ENCODE measurements at regions not wholly inside any gene's neighbourhood (a gene's known extent, or its start where the extent isn't known, plus 50 kb on each side); places are given as distances from the start of the nearest gene placed in this dataset.

DNA sequence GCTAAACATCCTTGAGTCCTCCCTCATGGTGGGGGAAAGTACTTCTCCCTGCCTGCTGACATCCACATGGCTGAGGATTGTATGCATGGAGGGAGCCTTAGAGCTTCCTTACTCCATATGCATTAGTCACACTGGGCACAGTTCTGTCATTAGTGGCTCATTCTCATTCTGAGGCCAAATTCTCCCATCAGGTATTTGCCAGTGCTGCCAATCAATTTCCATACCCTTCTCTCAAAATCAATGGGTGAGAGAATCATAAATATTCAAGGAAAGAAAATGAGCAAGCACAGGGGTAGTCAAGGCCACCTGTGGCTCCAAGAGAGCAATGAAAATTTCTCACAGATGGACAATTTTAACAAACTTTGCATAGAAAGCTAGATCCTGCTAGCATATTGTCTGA lies 422.6 kb upstream of the SETBP1 start:
- no peak for DNase-seq

DNA sequence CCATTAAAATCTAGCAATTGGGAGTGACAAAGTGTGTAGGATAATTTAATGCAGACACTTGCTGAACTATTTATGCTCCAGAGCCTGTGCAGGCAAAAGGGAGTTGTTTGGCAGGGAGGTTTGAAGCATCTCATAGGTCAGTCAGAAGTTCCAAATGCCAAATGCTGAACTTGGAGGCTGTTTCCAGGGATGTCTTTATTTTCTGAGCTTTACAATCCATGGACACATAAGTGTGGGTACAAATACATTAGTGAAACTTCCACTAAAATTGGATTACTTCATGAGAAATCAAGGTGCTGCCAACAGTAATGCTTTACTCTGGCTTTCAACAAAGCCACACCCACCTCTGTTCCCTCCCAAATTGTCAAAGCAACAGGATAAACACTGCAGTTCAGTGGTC lies 422.1 kb upstream of the SETBP1 start:
- DNase-seq: no peak

DNA sequence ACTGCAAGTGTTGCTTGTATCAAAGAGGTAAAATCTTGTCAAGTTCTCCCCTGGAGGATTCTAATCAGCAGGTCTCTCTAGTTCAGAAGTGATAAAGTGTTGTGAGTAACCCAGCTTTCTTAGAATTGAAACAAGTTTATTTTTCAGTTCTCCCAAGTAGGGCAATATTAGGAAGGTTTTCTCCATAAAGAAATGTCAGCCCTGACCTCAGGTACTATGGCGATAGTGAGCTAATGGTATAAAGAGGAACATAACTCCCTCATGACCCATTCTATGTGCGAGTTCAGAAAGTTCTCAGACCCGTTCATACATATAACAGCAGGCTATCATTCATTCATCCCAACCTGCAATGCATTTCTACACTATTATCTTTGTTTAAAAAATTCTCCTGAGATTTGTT lies 421.1 kb upstream of the SETBP1 start:
- no peak for DNase-seq

DNA sequence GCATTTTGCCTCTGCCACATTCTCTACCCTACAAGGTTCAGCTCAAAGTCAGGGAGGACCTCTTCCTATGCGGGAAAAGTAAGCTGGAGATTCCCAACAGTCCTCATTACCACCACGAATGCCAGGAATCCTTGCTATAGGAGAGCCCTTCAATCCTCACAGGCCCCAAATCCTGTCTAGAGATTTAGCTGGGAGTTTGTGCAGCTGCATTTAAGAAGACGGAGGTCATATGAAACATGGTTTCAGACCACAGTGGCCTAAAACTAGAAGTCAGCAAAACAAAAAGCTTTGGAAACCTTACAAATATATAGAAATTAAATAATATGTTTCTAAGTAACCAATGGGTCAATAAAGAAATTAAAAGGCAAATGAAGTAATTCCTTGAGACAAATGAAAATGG lies 415.3 kb upstream of the SETBP1 start:
- DNase-seq: no peak

DNA sequence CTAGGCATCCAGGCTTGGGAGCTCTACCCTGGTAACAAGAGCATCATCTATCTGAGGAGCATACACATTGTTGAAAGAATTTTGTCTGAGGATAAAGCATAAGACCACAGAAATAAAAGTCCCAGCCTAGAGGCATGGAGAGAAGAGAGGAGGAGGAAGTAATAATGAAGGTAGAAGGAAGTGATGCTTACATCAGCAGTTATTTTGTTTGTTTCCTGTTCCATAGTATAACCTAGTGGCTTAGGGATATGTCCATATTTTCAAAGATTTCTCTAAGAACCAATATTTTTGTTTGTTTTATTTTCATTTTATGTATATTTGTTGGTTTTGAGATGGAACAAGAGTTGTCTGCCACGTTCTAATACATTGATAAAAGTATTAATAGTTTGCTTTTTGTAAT lies 407.4 kb upstream of the SETBP1 start:
- no peak for DNase-seq

DNA sequence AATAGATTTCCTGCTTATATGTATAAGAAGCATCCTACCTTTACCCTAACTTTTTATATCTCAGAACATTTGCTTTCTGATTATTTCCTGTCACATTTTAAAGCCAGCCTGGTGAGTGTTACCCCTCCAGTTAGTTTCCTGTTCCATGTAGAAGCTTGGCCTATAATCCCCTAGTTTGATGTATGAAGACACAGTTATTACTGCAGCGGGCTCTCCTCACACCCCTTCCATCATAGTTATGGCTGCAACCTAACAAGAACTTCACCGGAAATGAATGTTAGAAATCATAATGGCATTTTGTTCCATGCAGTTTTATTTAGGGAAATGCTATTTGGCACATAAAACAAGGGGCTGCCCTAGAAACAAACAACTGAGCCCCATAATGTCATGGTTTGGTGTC lies 400.2 kb upstream of the SETBP1 start:
- no peak for DNase-seq

DNA sequence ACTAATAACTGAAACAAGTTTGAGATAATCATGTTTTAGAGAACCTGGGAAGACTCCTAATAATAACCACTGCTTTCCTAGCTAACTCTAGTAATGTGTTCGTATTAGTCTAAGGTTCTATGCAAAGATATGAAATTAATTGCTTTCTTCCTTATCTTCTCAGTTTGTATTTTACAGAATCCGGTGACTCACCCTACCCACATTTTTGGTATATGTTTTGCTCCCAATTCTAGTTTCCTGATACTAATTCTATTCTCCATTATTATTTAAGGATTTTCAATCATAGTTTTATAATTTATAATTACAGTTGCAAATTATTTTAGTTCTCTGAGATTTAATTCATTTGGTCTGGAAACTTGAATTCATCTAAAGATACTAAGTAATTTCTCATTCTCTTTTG lies 394.6 kb upstream of the SETBP1 start:
- no peak for DNase-seq

DNA sequence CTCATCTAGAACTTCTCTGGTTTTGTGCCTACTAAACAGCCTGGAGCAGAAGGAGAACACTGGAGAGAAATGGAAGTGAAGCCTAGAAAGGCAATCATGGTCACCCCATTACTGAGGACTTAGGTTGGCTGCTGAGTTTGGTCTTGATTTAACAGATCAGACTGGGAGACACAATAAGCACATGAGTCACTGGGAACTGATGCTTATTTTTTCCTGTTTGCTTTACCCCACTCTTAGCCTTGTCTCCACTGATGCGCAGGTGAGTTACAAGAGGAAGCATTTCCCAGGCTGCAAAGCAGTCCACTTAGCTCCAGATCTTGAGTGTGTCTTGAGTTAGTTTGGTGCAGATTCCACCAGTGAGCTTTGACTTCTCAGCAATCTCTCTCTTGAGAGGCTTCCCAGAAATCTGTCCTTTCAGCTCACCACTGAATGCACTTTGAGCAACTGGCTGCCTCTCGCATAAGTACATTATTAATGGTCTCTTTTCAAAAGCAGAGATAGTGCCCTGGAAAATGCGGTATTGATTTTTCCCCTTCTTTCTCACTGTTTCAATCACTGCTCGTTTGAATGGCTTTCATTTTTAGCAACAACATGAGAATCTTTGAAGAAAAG lies 390.2 kb upstream of the SETBP1 start:
- DNase-seq: no peak

DNA sequence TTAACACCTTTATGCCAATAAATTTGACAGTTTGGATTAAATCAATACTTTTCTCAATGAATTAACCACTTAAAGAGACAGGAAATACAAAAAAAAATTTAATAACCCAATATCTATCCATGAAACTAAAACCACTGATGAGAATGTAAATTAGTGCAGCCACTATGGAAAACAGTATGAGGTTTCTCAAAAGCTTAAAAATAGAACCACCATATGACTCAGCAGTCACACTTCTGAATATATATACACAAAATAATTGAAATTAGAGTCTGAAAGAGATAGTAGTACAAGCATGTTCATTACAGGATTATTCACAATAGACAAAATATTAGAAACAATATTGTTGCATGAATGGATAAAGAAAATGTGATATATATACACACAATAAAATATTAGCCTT lies 382.1 kb upstream of the SETBP1 start:
- DNase-seq: no peak

DNA sequence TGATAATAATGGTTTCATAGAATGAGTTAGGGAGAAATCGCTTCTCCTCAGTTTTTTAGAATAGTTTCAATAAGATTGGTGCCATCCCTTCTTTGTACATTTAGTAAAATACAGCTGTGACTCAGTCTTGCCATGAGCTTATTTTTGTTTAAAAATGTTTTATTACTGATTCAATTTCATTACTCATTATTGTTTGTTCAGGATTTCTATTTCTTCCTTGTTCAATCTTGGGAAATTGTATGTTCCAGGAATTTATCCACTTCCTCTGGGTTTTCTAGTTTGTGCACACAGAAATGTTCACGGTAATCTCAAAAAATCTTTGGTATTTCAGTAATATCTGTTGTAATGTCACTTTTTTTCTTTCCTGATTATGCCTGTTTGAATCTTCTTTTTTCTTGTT lies 371.5 kb upstream of the SETBP1 start:
- DNase-seq: no peak

DNA sequence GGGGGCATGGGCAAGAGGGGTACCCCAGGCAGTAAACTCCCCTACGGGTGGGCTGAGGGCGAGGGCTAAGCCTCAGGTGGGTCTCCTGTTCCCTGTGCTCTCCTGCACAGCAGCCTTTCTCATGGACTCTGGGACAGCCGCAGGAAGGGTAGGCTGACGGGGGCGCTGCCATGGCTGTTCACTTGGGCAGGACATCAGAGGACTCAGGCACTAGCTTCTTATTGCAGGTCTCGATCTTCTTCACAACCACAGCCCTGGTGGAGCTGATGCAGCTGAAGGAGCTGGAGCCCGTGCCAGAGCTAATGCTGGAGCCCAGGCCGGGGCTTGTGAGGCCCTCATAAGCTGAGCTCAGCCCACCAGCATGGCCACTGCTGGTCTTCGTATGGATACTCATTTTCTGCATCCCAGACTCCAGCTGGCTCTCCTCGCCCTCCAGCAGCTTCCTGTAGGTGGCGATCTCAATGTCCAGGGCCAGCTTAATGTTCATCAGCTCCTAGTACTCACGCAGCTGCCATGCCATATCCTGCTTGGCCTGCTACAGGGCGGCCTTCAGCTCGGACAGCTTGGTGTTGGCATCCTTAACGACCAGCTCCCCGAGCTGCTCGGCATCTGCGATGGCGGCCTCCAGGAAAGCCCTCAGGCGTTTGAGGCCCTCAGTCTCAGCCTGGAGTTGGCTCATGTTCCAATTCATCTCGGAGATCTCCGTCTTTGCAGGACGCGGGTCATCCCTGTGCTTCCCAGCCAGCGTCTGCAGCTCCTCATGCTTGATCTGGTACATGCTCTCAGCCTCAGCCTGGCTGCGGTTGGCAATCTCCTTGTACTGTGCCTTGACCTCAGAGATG lies 359.8 kb upstream of the SETBP1 start:
- no peak for DNase-seq

DNA sequence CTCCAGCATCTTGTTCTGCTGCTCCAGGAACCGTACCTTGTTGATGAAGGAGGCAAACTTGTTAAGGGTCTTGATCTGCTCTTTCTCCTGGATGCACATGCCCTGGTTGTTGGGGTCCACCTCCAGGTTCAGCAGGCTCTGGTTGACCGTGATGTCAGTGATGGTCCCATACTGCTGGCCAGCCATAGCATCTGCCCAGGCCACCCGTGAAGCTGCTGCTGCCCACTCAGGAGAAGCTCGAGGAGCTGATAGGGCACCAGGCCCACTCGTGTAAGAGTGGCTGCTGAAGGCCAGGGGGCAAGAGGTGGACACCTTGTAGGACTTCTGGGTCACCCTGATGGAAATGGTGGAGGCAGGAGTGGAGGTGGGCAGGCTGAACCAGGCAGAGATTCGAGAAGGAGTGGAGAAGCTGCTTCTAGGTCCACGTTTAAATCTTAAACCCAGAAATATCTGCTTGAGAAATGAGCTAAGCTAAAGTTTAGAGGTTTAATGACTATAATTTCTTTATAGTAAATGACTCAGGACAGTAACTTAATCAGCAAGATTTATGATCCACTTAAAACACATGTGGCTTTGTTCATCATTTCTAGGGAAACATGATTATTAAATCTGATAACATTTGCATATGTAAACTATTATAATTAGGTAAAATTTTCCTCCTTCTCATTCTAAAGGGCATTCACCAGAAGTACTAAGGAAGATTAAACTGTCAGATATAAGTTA lies 358.7 kb upstream of the SETBP1 start:
- no peak for DNase-seq

DNA sequence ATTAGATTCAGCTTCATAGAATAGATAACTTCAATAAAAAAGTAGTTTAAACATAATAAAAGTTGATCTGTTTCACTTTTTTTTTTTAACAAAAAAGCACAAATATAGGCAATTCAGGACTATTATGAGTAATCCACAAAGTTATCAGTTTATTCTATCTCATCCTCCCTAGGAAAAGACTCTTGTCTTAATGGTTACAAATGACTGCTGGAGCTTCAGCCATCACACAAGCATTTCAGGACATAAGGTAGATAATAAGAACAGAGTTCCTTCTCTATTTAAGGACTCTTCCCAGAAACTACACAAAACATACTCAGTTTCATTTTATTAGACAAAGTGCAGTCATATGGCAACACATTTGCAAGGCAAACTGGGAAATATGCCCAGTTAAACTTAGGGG lies 357.6 kb upstream of the SETBP1 start:
- DNase-seq: no peak

DNA sequence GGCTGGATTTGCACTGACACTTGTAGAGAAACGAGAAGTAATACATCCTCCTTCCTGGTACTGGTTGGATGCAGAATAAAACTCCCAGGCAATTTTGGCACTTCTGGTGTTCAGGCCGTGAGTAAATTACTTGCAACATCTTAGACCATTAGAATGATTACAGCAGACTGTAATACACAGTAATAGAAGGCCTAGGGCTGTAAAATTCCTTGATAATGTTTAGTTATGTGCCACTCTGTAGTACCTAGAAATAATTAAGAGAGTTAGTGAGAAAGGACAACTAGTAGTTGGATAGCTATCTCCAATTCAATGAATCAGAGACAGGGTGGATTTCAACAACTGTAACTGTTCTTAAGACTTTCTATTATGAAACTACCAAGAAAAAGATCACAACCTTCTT lies 356.3 kb upstream of the SETBP1 start:
- DNase-seq: no peak

DNA sequence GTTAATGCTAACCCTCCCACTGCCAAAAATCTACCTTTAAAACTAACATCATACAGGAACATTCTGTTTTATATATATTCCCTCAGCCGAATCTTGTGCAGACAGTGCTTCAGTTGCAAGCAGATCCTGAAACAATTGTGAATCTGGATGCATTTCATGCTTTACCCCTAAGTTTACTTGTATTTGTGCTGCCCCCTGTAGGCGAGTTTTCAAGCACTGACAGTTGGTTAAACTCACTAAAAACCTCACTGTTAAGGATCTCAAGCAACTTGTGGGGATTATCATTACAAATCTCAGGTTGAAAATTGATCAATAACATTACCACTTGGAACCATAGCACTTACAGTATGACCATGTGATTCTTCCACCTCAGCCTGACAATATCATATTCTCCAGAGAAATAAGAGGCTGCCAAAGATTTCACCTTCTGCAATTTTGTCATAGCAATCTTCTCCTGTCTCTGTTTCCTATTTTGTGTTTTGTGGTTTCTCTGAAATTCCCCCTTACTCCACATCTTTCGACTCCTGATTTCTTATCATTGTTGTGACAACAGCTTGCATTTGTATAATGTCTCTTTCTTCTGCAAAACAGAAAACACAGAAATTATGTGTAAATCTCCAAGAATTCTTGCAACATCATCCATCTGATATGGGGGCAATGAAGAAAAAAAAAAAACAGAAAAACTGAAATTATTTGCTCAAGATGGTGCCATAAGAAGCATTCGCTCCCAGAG lies 354.6 kb upstream of the SETBP1 start:
- DNase-seq: peak; percentile 1 to 6

DNA sequence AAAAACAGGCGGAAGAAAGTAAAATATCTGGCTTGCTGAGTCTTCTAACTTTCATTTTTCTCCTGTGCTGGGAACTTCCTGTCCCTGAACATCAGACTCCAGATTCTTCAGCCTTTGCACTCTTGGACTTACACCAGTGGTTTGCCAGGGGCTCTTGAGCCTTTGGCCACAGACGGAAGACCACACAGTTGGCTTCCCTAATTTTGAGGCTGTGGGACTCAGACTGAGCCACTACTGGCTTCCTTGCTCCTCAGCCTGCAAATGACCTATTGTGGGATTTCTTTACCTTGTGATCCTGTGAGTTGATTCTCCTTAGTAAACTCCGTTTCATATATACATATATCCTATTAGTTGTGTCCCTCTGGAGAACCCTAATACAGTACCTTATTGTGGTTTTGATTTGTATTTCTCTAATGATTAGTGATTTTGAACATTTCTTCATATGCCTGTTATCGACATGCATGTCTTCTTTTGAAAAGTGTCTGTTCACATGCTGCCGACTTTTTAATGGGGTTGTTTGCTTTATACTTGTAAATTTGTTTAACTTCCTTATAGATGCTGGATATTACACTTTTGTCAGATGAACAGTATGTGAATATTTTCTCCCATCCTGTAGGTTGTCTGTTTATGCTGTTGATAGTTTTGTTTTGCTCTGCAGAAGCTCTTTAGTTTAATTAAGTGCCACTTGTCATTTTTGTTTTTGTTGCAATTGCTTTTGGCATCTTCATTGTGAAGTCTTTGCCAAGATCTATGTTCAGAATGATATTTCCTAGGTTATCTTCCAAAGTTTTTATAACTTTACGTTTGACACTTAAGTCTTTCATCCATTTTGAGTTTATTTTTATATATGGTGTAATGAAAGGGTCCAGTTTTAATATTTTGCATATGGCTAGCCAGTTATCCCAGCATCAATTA lies 348.8 kb upstream of the SETBP1 start:
- DNase-seq: no peak

DNA sequence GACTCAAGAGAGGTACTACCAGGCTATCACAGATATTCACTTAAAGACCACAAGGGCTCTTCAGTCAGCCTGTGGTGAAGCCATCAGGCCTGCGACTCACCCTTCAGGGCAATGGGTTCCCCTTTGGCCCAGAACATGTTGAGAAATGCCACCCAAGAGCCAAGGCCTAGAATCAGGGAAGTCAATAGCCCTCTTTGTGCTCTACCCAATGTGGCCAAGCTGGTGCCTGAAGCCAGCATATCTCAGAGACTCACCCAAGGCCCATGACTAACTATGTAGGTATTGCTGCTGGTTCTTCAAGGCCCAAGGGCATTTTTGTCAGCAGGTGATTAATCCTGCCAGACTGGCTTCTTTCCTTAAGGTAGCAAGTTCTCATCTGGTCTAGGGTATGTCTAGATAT lies 338.9 kb upstream of the SETBP1 start:
- no peak for DNase-seq

DNA sequence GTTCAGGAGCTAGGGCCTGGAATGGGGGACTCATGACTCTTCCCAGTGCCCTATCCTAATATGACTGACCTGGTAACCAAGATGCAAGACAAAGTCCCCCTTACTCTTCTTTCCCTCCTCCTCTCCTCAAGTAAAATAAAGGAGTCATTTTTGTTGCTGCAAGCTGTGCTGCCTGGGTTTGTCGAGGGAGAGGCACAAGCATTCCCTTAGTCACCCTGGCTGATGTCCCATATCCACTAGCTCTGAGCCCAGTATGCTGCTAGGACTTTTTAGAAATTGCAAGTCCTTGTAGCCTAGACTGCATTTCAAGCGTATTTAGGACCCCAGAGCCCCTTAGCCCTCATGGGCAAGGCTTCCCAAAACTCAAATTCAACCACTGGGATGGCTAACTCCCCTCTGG lies 338.5 kb upstream of the SETBP1 start:
- no peak for DNase-seq

DNA sequence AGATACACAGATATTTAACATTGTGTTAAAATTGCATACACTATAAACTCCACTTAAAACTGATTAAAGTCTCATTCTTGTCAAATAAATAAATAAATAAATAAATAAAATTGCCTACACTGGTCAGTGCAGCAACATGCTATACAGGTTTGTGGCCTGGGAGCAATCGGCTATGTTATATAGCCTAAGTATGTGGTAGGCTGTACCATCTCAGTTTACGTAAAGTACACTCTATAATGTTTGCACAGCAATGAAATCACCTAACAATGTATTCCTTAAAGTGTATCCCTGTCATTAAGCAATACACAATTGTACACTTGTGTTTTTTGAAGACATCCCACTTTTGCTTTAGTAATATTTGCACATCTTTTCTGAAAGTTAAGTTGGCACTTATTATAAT lies 337.7 kb upstream of the SETBP1 start:
- no peak for DNase-seq

DNA sequence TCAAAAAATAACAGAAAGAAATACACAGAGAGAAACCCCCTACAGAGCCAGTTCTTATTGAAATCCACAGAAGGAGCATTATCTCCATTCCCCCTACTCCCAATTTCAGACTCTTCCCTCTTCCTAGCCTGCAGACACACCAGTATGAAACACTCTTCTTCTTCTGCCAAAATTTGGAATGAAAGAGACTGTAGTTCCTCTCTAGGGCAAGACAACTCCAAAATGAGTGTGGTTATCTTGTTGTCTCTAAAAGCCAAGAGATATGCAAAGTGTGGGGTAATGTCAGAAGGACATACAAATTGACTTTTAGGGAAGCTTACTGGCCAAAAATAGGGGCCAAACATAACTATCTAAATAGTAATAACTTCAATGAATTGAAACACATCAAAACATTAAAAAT lies 337.1 kb upstream of the SETBP1 start:
- no peak for DNase-seq

DNA sequence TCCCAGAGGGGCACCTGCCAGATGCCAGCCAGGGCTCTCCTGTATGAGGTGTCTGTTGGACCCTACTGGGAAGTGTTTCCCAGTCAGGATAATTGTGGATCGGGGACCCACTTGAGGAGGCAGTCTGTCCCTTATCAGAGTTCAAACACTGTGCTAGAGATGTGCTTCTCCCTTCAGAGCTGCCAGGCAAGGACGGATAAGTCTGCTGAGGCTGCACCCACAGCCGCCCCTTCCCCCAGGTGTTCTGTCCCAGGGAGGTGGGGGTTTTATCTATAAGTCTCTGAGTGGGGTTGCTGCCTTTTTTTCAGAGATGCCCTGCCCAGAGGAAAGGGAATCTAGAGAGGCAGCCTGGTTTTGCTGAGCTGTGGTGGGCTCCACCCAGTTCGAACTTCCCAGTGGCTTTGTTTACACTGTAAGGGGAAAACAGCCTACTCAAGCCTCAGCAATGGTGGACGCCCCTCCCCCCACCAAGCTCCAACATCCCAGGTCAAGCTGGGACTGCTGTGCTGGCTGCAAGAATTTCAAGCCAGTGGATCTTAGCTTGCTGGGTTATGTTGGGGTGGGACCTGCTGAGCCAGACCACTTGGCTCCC lies 324.0 kb upstream of the SETBP1 start:
- DNase-seq: no peak

DNA sequence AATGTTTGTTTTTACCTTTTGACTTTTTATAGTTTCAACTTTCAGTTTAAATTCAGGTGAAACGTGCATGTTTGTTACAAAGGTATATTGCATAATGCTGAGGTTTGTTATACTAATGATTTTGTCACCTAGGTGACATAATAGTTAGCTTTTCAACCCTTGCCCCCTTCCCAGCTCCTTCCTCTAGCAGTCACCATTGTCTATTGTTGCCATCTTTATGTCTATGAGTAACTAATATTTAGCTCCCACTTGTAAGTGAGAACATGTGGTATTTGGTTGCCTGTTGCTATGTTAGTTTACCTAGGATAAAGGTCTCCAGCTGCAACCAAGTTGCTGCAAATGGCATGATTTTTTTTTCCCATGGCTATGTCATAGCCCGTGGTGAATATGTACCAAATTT lies 322.3 kb upstream of the SETBP1 start:
- no peak for DNase-seq
